ENCODE measurements at regions not wholly inside any gene's neighbourhood (a gene's known extent, or its start where the extent isn't known, plus 50 kb on each side); places are given as distances from the start of the nearest gene placed in this dataset.
"Not testable (repeated sequence)": the region's sequence is repeated elsewhere in the genome, so short reads cannot be mapped to it uniquely, and the experiment has no call there.

DNA sequence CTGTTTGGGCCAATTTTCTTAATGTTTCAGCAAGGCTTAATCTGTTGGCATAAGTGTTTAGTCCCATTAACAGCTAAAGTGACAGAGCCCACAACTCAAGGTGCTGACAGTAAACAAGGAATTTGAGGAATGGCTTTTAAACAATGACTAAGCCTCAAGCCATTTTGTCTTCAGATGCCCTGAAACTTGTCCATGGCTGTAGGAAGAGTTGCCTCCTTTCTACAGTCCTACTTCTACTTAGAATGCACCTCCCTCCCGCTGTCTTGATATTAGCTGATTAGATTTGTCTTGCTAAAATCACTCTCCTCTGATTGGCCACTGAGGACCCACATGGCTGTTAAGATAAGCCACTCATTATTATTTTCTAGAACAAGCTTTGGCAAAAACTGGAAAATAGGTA, 188.4 kb upstream of the OTX2 start:
- TF ChIP-seq, protein P1, sequence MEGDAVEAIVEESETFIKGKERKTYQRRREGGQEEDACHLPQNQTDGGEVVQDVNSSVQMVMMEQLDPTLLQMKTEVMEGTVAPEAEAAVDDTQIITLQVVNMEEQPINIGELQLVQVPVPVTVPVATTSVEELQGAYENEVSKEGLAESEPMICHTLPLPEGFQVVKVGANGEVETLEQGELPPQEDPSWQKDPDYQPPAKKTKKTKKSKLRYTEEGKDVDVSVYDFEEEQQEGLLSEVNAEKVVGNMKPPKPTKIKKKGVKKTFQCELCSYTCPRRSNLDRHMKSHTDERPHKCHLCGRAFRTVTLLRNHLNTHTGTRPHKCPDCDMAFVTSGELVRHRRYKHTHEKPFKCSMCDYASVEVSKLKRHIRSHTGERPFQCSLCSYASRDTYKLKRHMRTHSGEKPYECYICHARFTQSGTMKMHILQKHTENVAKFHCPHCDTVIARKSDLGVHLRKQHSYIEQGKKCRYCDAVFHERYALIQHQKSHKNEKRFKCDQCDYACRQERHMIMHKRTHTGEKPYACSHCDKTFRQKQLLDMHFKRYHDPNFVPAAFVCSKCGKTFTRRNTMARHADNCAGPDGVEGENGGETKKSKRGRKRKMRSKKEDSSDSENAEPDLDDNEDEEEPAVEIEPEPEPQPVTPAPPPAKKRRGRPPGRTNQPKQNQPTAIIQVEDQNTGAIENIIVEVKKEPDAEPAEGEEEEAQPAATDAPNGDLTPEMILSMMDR (conservative IDR thresholded peaks at IDR 0.05) = no peak
- H3K4me3 Mint-ChIP-seq = no peak overlapping the region
- H3K36me3 Mint-ChIP-seq = no peaks in the 10 kb centered on the region
- no peak for DNase-seq (ENCODE audit: extremely low spot score, unreplicated experiment)
- peaks cover 32% of the 10 kb centered on the region for H3K27me3 Mint-ChIP-seq
- no peak overlapping the region for H3K27ac Mint-ChIP-seq
- peaks cover 8% of the 10 kb centered on the region for H3K4me1 Mint-ChIP-seq (ENCODE audit: unreplicated experiment)
- H3K9me3 Mint-ChIP-seq = no peaks in the 10 kb centered on the region

DNA sequence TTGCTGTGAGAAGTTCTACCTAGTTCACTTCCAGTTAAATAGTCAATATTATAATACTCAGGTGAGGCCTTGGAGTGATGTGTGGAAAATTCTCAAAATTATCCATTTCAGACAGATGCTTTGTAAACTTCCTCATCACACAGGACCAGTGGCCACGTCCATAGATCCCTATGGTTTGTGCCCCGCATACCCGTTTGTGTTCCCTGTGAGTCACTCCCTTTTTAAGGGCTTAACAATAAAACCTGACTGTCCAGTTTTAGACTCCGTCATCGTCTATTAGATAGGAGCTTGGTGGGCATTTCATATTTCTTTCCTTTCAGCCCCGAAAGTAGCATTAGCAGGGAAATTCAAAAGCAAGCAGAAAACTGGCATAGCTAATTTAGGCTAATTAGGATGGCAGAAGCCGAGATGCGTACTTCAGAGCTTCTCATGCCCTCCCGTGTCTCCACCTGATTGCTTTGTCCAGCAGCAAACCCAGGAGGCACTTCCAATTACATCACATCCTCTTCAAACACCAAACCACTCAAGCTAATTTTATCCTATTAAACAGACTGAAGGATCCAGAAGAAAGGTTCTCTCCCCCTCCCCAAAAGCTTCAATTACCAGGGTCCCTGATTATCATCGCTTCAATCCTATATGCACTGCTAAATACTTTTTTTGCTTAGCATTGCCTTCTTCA, 186.6 kb upstream of the OTX2 start:
- Mint-ChIP-seq H3K27ac (no peak overlapping the region), H3K9me3 (no peaks in the 10 kb centered on the region), H3K27me3 (peaks cover 27% of the 10 kb centered on the region), H3K4me3 (no peak overlapping the region), H3K36me3 (no peaks in the 10 kb centered on the region), H3K4me1 (ENCODE audit: unreplicated experiment) (peaks cover 8% of the 10 kb centered on the region)
- TF ChIP-seq, protein P1 (conservative IDR thresholded peaks at IDR 0.05) = no peak
- no peak for DNase-seq (ENCODE audit: extremely low spot score, unreplicated experiment)

DNA sequence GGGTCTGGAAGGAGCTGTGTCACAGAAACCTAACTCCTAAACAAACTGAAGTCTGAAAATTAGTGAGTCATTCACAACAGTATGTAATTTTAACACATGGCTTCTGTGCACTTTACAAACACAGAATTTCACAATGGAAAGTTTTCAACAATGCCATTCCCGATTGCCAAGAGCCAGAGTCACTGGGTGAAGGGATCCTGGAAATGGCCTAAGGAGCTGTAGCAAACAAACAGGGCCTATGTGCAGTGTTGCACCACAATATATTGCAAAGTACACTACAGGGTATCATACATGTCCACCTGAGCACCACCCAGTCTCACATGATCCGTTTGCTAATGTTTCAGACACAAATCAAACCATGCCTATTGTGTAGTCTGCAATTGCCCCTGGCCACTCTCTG, 184.7 kb upstream of the OTX2 start:
- Mint-ChIP-seq H3K4me1 (ENCODE audit: unreplicated experiment) (peaks cover 8% of the 10 kb centered on the region), H3K9me3 (peaks cover 5% of the 10 kb centered on the region), H3K27ac (no peak overlapping the region), H3K27me3 (peaks cover 13% of the 10 kb centered on the region), H3K36me3 (no peaks in the 10 kb centered on the region), H3K4me3 (no peak overlapping the region)
- TF ChIP-seq, protein P1 (conservative IDR thresholded peaks at IDR 0.05) = no peak
- no peak for DNase-seq (ENCODE audit: extremely low spot score, unreplicated experiment)

DNA sequence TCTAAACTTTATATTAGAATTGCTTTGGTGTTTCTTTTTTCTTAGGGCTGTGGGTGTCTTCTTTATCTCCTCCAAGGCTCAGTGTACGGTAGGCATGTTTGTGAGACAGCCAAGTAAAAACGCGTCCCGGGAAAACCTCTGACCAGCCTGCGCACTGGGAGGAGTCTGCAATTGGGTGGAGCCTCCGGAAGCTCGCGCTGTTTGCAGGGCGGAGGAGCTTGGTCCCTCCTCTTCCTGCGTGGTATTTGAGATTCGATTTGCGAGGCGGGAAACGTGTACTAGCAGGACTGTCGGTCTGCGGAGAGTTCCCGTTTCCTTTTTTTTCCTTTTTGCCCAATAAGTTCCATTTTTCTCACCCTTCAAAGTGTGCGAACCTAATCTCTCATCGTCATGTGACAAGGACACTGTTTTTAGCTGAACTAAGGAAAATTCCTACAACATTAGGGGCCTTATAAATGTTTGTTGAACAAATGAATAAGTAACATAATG, 182.1 kb upstream of the OTX2 start:
- H3K27me3 Mint-ChIP-seq = peaks cover 3% of the 10 kb centered on the region
- H3K36me3 Mint-ChIP-seq = no peaks in the 10 kb centered on the region
- no peak overlapping the region for H3K27ac Mint-ChIP-seq
- H3K4me3 Mint-ChIP-seq = no peak overlapping the region
- TF ChIP-seq, protein P1 (conservative IDR thresholded peaks at IDR 0.05) = no peak
- peaks cover 8% of the 10 kb centered on the region for H3K4me1 Mint-ChIP-seq (ENCODE audit: unreplicated experiment)
- DNase-seq (ENCODE audit: extremely low spot score, unreplicated experiment) = no peak
- peaks cover 9% of the 10 kb centered on the region for H3K9me3 Mint-ChIP-seq

DNA sequence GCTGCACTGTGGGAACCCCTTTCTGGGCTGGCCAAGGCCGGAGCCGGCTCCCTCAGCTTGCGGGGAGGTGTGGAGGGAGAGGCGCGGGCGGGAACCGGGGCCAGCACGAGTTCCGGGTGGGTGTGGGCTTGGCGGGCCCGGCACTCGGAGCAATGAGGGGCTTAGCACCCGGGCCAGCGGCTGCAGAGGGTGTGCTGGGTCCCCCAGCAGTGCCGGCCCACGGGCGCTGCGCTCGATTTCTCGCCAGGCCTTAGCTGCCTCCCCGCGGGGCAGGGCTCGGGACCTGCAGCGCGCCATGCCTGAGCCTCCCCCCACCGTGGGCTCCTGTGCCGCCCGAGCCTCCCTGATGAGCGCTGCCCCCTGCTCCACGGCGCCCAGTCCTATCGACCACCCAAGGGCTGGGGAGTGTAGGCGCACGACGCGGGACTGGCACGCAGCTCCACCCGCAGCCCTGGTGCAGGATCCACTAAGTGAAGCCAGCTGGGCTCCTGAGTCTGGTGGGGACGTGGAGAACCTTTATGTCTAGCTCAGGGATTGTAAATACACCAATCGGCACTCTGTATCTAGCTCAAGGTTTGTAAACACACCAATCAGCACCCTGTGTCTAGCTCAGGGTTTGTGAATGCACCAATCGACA, 180.8 kb upstream of the OTX2 start:
- not testable (repeated sequence) for DNase-seq (ENCODE audit: extremely low spot score, unreplicated experiment); H3K36me3 Mint-ChIP-seq; H3K4me3 Mint-ChIP-seq; H3K27ac Mint-ChIP-seq; H3K4me1 Mint-ChIP-seq (ENCODE audit: unreplicated experiment); H3K27me3 Mint-ChIP-seq
- H3K9me3 Mint-ChIP-seq = peaks cover 11% of the 10 kb centered on the region

DNA sequence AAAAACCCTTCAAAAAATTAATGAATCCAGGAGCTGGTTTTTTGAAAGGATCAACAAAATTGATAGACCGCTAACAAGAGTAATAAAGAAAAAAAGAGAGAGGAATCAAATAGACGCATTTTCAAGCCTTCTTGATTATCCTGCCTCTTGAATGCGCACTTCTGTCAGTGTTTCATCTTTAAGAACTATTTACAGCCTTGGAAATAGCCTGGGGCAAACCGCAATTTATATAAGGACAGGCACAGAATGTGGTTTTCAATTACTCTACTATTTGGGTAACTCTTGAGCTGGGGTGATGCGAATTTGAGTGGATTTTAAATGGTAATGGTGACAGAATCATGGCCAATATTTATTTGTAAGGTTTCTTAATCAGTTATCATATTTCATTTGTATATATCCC, 179.1 kb upstream of the OTX2 start:
- H3K4me1 Mint-ChIP-seq (ENCODE audit: unreplicated experiment) = no peaks in the 10 kb centered on the region
- H3K4me3 Mint-ChIP-seq = no peak overlapping the region
- TF ChIP-seq, protein P1 (conservative IDR thresholded peaks at IDR 0.05) = no peak
- H3K27me3 Mint-ChIP-seq = no peaks in the 10 kb centered on the region
- no peaks in the 10 kb centered on the region for H3K36me3 Mint-ChIP-seq
- H3K27ac Mint-ChIP-seq = no peak overlapping the region
- DNase-seq (ENCODE audit: extremely low spot score, unreplicated experiment) = no peak
- peaks cover 11% of the 10 kb centered on the region for H3K9me3 Mint-ChIP-seq

Measured in type B pancreatic cell (in vitro differentiated cells).